Astrocyte (in vitro differentiated cells and primary cell): ENCODE measurements at regions not wholly inside any gene's neighbourhood (a gene's known extent, or its start where the extent isn't known, plus 50 kb on each side); places are given as distances from the start of the nearest gene placed in this dataset.

ENCODE experiments used
- DNase-seq: peaks from one replicate; pipeline ENCODE4 v3.0.0-alpha.2; 2010; ENCODE audit warnings: low read depth
- FAIRE-seq: peaks from 2 replicates; lab custom pipeline; 2011; peaks lifted over from hg19 to GRCh38; lab: Jason Lieb, UNC
- H2AFZ ChIP-seq: 2 replicates; pipeline ENCODE4 v1.6.0; 2012; ENCODE audit warnings: low read depth, low read length, inconsistent platforms
- H3K27ac ChIP-seq: 2 replicates; pipeline ENCODE4 v1.5.1; 2011; ENCODE audit warnings: low read depth, low read length, inconsistent platforms
- H3K27me3 ChIP-seq: 2 replicates; pipeline ENCODE4 v1.6.0; 2011; ENCODE audit warnings: low read length, inconsistent platforms; ENCODE audit not compliant: insufficient read depth
- H3K36me3 ChIP-seq: 2 replicates; pipeline ENCODE4 v1.5.1; 2011; ENCODE audit warnings: low read length, inconsistent platforms; ENCODE audit not compliant: insufficient read depth
- H3K4me1 ChIP-seq: 2 replicates; pipeline ENCODE4 v1.5.1; 2011; ENCODE audit warnings: low read length, inconsistent platforms; ENCODE audit not compliant: insufficient read depth
- H3K4me2 ChIP-seq: 2 replicates; pipeline ENCODE4 v1.6.0; 2012; ENCODE audit warnings: low read length, inconsistent platforms
- H3K4me3 ChIP-seq: 2 replicates; pipeline ENCODE4 v1.5.1; 2011; ENCODE audit warnings: low read depth, mild to moderate bottlenecking, low read length, inconsistent platforms; ENCODE audit not compliant: insufficient read depth
- H3K79me2 ChIP-seq: 2 replicates; pipeline ENCODE4 v1.6.0; 2012; ENCODE audit warnings: mild to moderate bottlenecking, low read length, inconsistent platforms; ENCODE audit not compliant: insufficient read depth
- H3K9ac ChIP-seq: 2 replicates; pipeline ENCODE4 v1.6.0; 2012; ENCODE audit warnings: mild to moderate bottlenecking, low read length, inconsistent platforms
- H3K9me3 ChIP-seq: 2 replicates; pipeline ENCODE4 v1.5.1; 2012; ENCODE audit warnings: low read depth, mild to moderate bottlenecking, low read length, inconsistent platforms; ENCODE audit not compliant: insufficient read depth
- H4K20me1 ChIP-seq: 2 replicates; pipeline ENCODE4 v1.6.0; 2012; ENCODE audit warnings: low read length, inconsistent platforms; ENCODE audit not compliant: insufficient read depth
- H3K27ac Mint-ChIP-seq: one replicate; pipeline ENCODE4 v1.8.0; 2021; ENCODE audit warnings: mild to moderate bottlenecking, mixed read lengths; ENCODE audit not compliant: unreplicated experiment
- H3K27me3 Mint-ChIP-seq: one replicate; pipeline ENCODE4 v1.8.0; 2021; ENCODE audit warnings: low read depth, mixed read lengths; ENCODE audit not compliant: unreplicated experiment
- H3K36me3 Mint-ChIP-seq: one replicate; pipeline ENCODE4 v1.8.0; 2021; ENCODE audit warnings: low read depth, mixed read lengths; ENCODE audit not compliant: unreplicated experiment
- H3K4me1 Mint-ChIP-seq: one replicate; pipeline ENCODE4 v1.8.0; 2021; ENCODE audit warnings: low read depth, mixed read lengths; ENCODE audit not compliant: unreplicated experiment
- H3K4me3 Mint-ChIP-seq: one replicate; pipeline ENCODE4 v1.8.0; 2021; ENCODE audit warnings: mild to moderate bottlenecking, moderate library complexity, mixed read lengths; ENCODE audit not compliant: unreplicated experiment
- H3K9me3 Mint-ChIP-seq: one replicate; pipeline ENCODE4 v1.8.0; 2021; ENCODE audit warnings: mild to moderate bottlenecking, mixed read lengths; ENCODE audit not compliant: unreplicated experiment
- EZH2 ChIP-seq: IDR thresholded peaks from 2 replicates; pipeline ENCODE4 v1.6.1; 2012; ENCODE audit warnings: mild to moderate bottlenecking, low read length, inconsistent platforms; ENCODE audit not compliant: insufficient read depth
- TF ChIP-seq, protein P1 (sequence below): IDR thresholded peaks from 2 replicates; pipeline ENCODE4 v1.5.1; 2011; ENCODE audit warnings: low read depth, mild to moderate bottlenecking, inconsistent platforms, low read length, moderate library complexity; ENCODE audit not compliant: insufficient read depth

DNA sequence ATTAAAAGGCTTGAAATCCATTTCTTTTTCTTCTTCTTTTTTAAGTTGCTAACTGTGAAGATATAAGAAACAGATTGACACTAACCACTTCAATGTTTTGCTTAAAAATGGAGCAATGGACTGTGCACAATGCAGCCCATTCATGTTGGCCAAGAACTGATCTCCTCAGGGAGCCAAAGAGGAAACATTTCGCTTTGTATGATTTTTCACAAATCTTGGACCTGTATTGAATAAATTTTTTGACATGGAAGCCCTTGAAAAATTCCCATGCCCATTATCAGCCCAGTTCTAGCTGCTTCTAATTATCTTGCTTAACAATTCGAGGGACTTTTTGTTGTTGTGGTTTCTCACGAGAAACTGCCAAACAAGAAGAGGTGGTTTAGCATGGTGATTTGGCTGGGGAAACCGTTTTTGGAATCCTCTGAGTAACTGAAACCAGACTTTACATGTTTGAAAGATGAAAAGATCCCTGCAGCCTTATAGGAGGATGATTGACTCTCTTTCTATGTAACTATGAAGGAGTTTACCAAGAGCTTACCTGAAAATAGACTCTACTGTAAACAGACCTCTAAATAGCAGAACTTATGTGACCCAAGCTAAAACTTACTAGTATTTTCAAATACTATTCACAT lies 1389.4 kb upstream of the GOT2 start:
- Histone ChIP-seq H3K79me2 (no peaks in the 10 kb centered on the region), H3K27ac (no peak overlapping the region), H3K27me3 (no peaks in the 10 kb centered on the region), H3K9ac (no peak overlapping the region), H3K4me1 (no peaks in the 10 kb centered on the region), H3K4me3 (no peak overlapping the region), H2AFZ (peak overlapping the region; percentile 19), H3K4me2 (no peak overlapping the region), H4K20me1 (no peaks in the 10 kb centered on the region), H3K9me3 (no peaks in the 10 kb centered on the region), H3K36me3 (no peaks in the 10 kb centered on the region)
- DNase-seq (peak; percentile 12), FAIRE-seq (no peak)
- Mint-ChIP-seq H3K9me3 (no peaks in the 10 kb centered on the region), H3K4me1 (no peaks in the 10 kb centered on the region), H3K27ac (no peak overlapping the region), H3K27me3 (no peaks in the 10 kb centered on the region), H3K4me3 (no peak overlapping the region), H3K36me3 (no peaks in the 10 kb centered on the region)
- TF ChIP-seq EZH2, result no peak
- TF ChIP-seq, protein P1, sequence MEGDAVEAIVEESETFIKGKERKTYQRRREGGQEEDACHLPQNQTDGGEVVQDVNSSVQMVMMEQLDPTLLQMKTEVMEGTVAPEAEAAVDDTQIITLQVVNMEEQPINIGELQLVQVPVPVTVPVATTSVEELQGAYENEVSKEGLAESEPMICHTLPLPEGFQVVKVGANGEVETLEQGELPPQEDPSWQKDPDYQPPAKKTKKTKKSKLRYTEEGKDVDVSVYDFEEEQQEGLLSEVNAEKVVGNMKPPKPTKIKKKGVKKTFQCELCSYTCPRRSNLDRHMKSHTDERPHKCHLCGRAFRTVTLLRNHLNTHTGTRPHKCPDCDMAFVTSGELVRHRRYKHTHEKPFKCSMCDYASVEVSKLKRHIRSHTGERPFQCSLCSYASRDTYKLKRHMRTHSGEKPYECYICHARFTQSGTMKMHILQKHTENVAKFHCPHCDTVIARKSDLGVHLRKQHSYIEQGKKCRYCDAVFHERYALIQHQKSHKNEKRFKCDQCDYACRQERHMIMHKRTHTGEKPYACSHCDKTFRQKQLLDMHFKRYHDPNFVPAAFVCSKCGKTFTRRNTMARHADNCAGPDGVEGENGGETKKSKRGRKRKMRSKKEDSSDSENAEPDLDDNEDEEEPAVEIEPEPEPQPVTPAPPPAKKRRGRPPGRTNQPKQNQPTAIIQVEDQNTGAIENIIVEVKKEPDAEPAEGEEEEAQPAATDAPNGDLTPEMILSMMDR, result no peak

DNA sequence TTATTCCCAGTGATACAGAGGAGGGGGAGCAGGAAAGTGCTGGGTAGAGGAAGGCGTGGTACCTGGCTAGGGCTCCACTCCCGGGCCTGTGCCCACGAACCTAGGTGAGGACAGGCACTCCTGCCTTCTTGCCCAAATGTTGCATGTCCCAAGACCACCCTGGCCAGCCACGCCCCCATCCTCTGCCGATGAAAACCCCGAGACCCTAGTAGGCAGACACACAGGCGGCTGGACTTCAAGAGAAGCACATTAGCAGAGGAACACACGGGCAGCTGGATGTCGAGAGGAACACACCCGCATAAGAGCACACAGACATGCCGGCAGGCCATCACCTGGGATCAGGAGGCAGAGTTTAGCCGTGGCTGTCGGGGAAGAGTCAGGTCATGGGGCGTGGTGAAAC lies 1386.5 kb upstream of the GOT2 start:
- H3K9me3 Mint-ChIP-seq, result no peaks in the 10 kb centered on the region
- Histone ChIP-seq H3K27ac (no peak overlapping the region), H3K9me3 (no peaks in the 10 kb centered on the region), H3K4me2 (no peak overlapping the region), H2AFZ (no peak overlapping the region), H3K36me3 (no peaks in the 10 kb centered on the region), H3K9ac (no peak overlapping the region), H3K4me3 (no peak overlapping the region), H3K4me1 (no peaks in the 10 kb centered on the region), H3K27me3 (no peaks in the 10 kb centered on the region), H4K20me1 (no peaks in the 10 kb centered on the region), H3K79me2 (no peaks in the 10 kb centered on the region)
- H3K36me3 Mint-ChIP-seq, result no peaks in the 10 kb centered on the region
- H3K27ac Mint-ChIP-seq, result no peak overlapping the region
- TF ChIP-seq, protein P1, result no peak
- no peak for TF ChIP-seq EZH2
- no peaks in the 10 kb centered on the region for H3K27me3 Mint-ChIP-seq
- no peak overlapping the region for H3K4me3 Mint-ChIP-seq
- no peak for DNase-seq
- H3K4me1 Mint-ChIP-seq, result no peaks in the 10 kb centered on the region
- FAIRE-seq, result no peak

DNA sequence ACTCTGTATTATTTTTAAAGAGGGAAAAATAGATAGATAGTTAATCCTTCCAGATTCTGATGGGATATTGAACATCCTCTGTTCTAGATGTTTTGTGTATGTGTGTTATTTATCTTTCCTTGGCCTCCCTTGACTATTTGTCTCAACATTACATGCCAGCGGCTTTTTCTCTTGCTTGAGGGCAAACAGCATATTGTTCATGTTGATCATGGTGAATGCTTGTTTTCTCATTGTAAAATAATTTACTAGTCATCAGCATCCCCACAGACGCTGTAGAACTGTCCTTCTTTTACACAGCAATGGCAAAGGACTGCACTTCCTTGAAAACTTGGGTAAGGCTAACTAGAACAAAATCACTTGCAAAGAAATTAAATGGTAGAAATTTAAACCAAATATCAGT lies 1376.4 kb upstream of the GOT2 start:
- DNase-seq (no peak), FAIRE-seq (no peak)
- Mint-ChIP-seq H3K9me3 (peaks cover 3% of the 10 kb centered on the region), H3K36me3 (no peaks in the 10 kb centered on the region), H3K27ac (no peak overlapping the region), H3K4me3 (no peak overlapping the region), H3K4me1 (no peaks in the 10 kb centered on the region), H3K27me3 (no peaks in the 10 kb centered on the region)
- H3K4me2 ChIP-seq, result no peak overlapping the region
- no peak overlapping the region for H3K27ac ChIP-seq
- H4K20me1 ChIP-seq, result no peaks in the 10 kb centered on the region
- H3K9me3 ChIP-seq, result no peaks in the 10 kb centered on the region
- TF ChIP-seq, protein P1, result no peak
- no peak for TF ChIP-seq EZH2
- H3K79me2 ChIP-seq, result no peaks in the 10 kb centered on the region
- H3K4me1 ChIP-seq, result no peaks in the 10 kb centered on the region
- H3K4me3 ChIP-seq, result no peak overlapping the region
- H3K9ac ChIP-seq, result no peak overlapping the region
- no peaks in the 10 kb centered on the region for H3K36me3 ChIP-seq
- H2AFZ ChIP-seq, result no peak overlapping the region
- H3K27me3 ChIP-seq, result no peaks in the 10 kb centered on the region
